GM19324 (cell line): ENCODE measurements at regions not wholly inside any gene's neighbourhood (a gene's known extent, or its start where the extent isn't known, plus 50 kb on each side); places are given as distances from the start of the nearest gene placed in this dataset.

Source experiments
- ATAC-seq: cut with Tn5 transposase; IDR thresholded peaks from one replicate; pipeline ENCODE4 v1.9.1; 2021; ENCODE audit warnings: mild to moderate bottlenecking, moderate library complexity; ENCODE audit not compliant: unreplicated experiment, low FRiP score

DNA sequence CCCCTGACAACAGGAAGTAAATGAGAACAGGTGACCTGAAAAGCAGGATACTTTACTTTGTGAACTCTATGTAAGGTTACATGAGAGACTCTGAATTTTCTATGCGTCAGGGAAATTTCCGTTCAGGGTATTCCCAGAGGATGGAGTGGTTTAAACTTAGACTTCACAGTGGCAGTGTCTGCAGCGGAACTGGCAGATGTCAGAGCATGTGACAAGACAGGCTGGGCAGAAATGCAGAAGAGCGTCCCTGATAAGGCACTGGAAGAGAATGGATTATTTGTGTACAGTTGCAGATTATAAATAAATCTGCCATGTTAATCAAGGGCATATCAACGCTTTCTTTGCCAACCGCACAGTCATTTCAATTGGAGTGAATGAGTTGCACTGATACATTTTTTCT lies 598.4 kb upstream of the ZNF717 start:
- ATAC-seq = no peak

DNA sequence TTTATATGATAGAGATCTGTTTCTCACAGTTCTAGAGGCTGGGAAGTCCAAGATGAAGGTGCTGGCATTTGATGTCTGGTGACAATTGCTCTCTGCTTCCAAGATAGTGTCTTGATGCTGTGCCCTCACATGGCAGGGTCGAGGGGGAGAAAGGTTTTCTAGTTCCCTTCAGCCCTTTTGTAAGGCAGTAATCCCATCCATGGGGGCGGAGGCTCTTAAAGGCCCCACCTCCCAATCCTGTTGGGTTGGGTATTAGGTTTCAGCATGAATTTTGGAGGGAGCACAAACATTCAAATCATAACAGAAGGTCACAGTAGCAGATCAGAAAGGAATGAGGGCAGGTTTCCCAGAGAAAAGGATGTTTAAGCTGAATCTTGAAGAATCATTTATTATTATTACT lies 601.7 kb upstream of the ZNF717 start:
- ATAC-seq = no peak

DNA sequence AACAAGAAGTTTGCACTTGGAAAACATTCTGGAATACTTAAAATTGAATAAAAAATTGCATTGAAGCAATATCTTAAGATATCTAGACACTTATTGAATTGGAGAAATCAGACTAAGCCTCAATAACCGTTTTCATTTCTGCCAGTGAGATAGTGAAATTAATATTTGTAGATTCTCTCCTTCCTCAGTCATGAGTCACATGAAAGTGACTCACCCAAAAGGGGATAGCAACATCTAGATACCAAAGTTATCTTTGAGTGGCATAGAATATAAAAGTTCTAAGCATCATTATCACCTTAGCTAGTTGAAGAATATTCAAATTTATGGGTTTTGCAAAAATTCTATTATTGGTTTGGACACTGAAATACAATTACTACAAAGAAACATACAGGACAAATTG lies 614.8 kb upstream of the ZNF717 start:
- no peak for ATAC-seq

DNA sequence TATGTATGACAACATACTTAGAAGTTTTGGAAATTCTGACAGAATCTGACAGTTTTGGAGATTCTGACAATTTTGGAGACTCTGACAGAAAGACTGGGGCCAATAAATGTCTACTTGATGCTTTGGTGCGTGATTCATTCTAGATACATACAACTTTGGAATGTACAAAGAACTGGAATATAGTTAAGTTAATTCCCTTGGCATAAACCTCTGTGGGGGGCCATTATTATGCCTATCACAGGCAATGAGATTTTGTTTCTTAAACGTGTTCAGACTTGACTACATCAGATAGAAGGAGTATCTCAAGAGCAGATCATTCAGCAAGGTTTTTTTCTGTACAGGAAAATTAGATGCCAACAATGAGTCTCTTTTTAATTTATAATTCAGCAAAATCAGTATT lies 617.6 kb upstream of the ZNF717 start:
- ATAC-seq = no peak

DNA sequence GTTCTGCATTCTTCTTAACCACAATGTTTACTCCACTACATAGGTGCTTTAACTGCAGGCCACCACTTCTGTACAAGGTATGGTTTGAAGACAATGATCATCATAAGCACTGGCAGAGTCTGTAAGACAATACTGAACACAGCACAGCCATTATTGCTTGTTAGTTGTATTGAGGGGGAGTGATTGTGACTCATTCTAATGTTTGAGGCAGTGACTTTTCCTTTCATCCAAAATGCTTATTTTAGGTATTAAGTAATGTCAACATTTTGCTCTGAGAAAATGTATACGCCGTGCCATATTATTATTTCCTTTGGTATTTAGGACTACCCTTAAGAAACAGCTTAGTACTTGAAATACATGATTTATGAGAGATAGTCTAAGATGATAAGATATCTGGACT lies 618.2 kb upstream of the ZNF717 start:
- ATAC-seq = no peak

DNA sequence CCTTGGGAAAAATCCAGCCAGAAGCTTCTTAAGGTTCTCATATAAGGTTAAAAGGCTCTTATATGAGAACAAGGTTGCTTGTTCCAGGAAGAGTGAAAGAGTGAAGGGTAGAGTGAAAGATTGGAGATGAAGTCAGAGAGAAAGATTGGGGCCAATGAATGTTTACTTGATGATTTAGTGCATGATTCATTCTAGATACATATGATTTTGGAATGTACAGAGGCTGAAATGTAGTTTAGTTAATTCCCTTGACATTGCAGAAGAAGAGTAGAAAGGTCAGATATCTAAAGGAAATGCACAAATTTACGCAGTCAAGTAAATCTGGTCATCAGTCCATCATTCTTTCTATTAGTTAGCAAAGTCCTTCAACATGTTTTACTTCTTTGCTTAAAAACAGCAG lies 619.8 kb upstream of the ZNF717 start:
- ATAC-seq = no peak

DNA sequence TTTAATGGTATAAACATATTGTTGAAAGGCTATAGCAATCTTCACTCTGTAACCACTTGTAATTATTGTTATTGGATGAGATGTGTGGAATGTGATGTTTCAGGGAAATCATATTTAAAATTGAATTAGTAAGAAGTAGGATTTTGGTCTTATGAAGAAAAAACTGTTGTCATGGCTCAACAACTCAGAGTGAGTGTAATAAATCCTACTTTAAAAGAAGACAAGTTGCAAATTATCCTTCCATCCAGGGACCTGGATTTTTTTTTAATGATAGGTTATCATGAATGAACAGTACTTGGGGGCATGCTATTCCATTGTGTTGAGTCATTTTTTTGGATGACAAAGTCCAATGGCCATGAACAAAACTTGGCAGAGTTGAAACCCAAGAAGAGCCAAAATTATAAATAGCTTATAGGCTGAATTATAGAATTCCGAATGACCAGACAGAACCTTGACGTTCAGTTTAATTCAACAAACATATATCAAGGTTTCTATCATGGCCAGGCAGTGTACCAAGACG lies 625.5 kb upstream of the ZNF717 start:
- ATAC-seq = no peak

DNA sequence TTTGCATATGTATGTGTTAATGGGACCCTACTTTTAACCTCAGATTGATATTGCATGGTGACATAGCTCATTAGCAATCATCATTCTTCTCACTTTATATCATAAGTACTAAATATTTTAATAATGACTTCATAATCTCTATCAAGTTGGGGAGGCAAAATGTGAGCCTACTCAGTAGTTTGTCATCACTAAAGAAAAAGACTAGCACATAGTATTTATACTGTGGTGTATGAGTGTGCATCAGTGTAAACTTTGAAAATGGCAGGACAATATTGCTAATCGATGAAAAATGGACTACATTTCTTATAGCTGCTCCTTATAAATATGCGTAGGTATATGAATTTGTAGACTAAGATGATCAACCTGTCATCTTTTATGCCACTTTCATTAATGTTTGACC lies 624.5 kb upstream of the ROBO2 start:
- no peak for ATAC-seq

DNA sequence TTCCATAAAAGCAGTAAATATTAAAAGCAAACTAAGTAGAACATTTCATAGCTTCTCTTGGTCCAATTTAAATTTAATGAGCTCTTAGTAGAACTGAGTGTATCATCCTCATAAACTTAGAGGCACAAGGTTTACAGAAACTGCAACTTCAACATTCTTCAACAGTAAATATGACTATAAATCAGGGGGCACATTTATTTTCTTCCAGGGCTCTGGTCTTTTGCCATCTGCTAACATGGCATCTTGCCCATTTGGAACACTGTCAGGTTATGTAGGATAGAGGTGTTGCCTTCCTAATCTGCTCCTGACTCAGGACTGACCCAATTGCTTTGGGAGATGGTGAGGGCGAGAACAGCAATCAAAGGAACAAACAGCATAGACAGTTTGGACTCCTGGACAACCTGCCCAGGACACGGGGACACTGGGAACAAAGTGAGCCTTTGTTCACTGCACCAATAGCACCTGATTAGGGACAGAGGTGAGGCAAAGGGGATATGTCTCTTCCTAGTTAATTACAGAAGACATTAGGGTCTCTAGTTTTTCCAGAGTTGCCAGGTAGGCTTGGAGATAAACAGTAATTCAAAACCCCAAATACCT lies 610.2 kb upstream of the ROBO2 start:
- ATAC-seq = no peak

DNA sequence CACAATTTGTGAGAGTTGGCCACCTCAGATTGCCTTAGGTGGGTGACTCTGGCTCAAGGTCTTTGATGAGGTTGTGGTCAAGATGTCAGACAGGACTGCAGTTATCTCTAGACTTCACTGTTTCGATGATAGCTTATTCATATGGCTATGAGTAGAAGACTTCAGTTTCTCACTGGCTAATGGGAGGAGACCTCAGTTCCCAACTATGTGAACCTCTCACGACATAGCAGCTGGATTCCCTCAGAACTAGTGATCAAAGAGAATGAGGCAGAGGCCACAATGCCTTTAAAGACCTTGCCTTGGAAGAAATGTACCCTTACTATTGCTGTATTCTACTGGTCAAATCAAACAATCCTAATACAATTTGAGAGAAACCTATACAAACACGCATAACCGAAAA lies 607.5 kb upstream of the ROBO2 start:
- no peak for ATAC-seq

DNA sequence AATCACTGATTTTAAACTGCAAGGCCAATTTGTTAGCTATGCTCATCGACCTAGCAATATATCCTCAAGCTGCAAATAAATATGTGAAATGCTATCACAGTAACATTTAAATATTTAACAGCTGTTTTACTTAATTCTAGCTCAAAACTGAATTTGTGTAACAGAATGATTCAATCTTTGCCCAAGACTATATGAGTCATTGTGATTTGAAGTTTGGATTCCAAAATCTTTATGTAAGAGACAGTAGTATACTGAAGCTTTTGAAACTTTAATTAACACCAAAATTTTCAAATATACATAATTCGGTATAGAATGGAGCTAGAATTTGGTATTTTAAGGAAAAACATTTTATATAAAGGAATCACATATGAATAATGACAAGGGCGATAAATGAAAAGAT lies 603.0 kb upstream of the ROBO2 start:
- ATAC-seq = no peak

DNA sequence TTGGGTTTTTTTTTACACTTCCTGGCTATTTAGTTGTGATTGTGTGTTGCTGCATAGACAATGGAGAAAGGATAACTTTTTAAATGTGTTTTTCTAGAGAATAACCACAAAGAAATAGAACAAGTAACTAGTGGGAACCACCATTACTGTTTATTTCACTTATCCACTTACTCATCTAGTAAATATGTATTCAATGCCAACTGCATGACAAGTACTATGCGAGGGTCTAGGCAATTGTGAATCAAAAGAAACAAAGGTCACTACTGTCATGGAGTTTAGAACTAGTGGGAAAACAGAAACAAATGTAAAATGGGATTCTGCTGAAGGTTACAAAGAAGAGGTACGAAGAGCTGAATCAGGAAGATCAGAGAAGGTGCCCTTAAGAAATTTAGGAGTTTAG lies 600.9 kb upstream of the ROBO2 start:
- ATAC-seq = no peak

DNA sequence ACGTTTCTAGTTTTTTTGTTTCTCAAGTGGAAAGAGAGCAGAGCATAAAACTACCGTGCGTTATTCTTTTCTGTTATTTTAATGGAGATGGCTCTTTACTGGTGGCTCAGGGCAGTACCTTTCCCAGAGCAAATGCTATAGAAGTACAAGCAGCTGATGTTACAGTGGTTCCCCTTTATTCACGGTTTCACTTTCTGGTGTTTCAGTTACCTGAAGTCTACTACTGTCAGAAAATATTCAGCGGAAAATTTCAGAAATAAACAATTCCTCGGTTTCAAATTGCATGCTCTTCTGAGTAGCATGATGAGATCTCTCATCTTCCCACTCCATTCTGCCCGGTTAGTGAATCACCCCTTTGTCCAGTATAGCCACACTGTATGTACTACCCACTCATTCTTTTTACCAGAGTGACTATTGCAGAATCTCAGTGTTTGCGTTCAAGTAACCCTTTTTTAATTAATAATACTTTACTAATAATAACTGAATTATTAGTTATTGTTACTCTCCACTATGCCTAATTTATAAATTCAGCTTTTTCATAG lies 597.5 kb upstream of the ROBO2 start:
- no peak for ATAC-seq

DNA sequence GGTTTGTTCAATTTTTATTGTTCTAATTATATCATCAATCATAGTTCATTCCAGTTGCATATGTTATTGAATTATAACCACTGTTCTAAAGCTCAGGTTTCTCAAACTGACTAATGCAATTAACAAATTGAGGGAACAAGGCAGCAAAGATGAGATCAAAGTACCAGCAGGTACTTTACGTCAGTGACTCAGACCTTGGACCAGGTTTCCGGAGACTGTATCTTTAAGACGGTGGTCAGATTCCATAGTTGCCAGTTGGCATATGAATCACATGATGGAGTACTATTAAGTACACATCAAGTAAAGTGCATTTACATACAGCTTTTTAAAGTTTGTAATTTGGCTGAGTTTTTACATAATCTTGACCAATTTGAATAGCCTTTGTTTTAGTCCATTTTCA lies 583.6 kb upstream of the ROBO2 start:
- no peak for ATAC-seq

DNA sequence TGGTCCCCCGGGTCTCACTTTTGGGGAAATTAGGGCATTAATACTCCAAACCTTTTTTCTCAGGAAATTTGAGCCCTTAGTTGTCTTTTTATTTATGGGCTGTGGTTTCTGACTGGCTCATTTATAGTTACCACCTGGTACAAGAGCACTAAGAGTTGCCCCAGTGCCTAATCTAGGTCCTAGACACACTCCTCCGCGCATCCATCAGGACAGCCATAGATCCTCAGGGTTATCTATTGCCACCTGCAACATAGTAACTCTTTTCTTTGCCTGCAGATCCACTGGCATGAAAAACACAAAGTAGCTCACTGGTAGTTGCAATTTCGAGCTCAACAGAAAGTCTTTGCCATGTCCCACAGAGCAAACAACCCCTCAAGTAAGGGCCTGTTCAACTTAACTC lies 576.4 kb upstream of the ROBO2 start:
- ATAC-seq = no peak

DNA sequence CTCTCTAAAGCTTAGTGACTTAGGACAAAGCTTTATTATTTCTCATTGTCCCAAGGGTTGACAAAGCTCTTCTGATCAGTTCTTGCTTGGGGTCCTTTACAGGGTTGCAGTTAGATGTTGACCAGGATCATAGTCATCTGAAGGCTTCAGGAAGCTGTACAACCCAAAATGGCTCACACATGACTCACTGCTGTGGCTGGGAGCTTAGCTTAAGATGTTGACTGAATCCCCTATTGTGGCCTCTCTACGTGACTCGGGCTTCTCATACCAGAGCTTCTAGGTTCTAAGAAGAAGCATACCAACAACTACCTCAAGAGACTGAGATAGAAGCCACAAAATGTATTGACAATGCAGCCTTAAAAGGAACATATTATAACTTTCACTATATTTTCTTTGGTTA lies 569.6 kb upstream of the ROBO2 start:
- ATAC-seq = no peak

DNA sequence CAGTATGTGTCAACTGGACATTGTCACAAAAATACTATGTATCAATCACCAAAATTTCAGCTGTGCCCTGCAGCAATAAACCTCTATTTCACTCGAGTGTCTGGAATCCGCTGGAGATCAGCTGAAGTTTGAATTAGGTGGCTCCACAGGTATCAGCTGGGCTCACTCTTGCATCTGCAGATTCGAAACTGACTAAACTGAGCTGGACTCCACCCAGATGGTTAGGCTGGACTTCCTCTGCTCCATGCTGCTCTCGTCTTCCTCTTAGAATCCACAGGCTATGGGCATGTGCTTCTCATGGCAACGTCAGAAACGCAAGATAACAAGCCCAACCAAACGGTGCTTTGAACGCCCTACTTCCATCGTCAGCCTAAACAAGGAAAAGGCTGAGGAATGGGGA lies 565.3 kb upstream of the ROBO2 start:
- ATAC-seq = no peak

DNA sequence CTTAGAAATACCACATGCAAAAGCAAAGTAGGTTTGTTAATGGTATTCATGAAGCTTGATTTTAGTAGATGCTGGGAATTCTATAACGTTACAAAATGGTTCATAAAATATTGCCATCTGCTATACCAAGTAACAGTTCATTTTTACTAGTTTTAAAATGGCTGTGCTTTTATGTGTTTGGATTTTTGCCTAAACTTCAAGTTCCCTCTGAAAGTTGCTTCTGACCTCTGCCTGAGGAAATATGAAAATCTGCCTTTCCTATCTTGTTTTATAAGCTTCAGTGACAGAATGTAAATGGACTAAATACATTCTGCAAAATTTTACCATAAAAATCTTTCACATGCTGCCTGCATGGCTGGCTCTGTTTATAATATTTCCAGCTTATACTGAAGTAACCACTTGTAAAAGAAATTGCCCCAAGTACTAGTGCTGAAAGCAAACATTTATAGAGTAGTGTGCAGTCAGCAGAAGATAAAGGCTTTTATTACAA lies 560.7 kb upstream of the ROBO2 start:
- ATAC-seq = no peak

DNA sequence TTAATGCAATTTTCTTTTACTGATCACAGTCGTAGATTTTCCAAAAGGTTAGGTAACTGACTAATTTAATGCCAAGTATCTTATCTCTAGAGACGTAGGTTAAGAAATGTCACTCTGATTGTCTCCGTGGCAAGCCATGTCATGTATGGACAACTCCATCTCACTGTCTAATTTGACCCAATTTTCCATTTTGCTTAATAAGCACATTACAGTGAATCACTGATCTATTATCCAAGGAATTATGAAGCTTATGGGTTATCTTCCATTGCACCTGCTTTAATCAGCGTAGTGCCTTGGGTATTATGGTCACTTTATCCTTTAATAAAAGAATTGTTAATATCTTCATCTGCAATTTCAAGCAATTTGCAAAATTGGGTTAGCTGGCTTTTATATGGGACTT lies 557.4 kb upstream of the ROBO2 start:
- ATAC-seq = no peak

DNA sequence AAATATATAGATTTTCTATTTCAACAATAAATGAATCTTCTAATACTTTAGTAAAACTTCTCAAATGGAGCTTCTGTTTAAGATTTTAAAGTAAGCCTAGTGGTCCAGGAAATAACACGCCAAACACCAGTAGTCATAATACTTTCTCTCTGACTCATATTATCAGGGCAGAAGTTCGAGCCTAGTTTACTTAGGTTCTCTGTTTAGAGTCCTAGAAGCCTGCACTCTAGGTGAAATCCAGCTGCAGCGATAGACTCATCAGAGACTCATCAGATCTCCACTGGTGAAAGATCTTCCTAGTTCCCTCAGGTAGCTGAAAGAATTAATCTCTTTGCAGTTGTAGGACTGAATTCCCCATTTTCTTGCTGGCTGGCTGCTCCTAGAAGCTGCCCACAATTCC lies 552.5 kb upstream of the ROBO2 start:
- no peak for ATAC-seq

DNA sequence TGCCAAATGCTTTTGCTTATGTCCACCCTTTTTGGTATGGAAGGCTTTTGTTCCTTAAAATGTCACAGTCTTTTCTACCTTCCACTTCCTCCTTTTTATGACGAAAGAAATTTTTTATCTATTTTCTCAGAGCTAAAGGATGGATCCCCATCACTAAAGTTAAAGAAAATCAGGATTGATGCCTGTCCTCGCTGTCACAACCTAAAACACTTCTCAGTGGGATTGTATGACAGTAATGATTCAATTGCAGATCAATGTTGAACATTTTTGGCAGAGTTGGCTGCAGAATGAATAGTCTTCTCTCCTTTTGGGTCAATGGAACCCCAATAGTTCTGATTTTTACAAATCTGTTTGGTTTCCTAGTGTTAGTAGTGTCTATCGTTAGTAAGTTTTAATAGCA lies 549.8 kb upstream of the ROBO2 start:
- no peak for ATAC-seq

DNA sequence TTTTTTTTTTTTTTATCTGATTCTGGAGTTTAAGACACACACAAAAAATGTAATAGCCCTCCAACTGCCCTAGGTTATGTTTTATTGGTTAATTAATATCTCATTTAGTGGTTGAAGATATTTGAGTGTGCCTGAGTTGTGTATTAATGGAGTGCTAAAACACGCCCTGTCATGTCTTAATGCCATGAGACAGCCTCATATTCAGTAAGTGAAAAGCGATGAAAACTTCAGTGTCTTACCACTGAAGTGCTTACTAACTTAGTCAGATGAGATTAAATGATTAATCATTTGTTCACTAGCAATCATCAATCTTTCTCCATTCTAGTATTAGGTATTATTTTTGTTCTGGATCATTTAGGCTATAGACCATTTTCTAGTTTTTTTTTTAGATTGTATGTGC lies 544.7 kb upstream of the ROBO2 start:
- no peak for ATAC-seq

DNA sequence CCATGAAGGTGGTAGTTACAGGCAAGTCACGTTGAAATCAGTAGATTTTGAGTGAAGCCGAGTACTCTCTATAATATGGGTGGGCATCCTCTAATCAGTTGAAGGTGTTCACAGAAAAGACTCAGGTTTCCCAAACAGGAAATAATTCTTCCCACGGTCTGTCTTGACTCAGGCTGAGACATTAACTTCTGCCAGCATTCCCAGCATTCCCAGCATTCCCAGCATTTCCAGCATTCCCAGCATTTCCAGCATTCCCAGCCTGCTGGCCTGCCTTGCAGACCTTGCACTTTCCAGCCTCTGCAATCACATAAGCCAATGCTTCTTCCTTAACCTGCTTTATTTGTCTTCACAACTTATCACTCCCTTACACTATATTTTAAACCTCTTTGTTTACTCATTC lies 542.3 kb upstream of the ROBO2 start:
- ATAC-seq = no peak
